ENCODE measurements at regions not wholly inside any gene's neighbourhood (a gene's known extent, or its start where the extent isn't known, plus 50 kb on each side); places are given as distances from the start of the nearest gene placed in this dataset.

GRCh38 chr3:5545719-5546118, 358.2 kb downstream of the EDEM1 start:
- H3K36me3 ChIP-seq, result no peaks in the 10 kb centered on the region
- no peak overlapping the region for H3K27ac ChIP-seq
- peaks cover 0 to 48% of the 10 kb centered on the region in 2 donors for H3K9me3 ChIP-seq
- H3K4me1 ChIP-seq, result no peaks in the 10 kb centered on the region
- no peaks in the 10 kb centered on the region for H3K27me3 ChIP-seq
- DNase-seq (no peak), ATAC-seq (no peak)
- no peak overlapping the region for H3K4me3 ChIP-seq
- no peak for TF ChIP-seq CTCF (IDR thresholded peaks at IDR 0.05)
- intact Hi-C loops (cut with DNase I), result no loop called here

GRCh38 chr3:5553203-5553602, 365.7 kb downstream of the EDEM1 start:
- no peaks in the 10 kb centered on the region for H3K27me3 ChIP-seq
- no peaks in the 10 kb centered on the region for H3K36me3 ChIP-seq
- no peak overlapping the region for H3K4me3 ChIP-seq
- no peak for ATAC-seq
- intact Hi-C loops (cut with DNase I), result no loop called here
- DNase-seq, result no peak
- no peaks in the 10 kb centered on the region for H3K4me1 ChIP-seq
- TF ChIP-seq CTCF (IDR thresholded peaks at IDR 0.05), result no peak
- H3K27ac ChIP-seq, result no peak overlapping the region
- peaks cover 0 to 6% of the 10 kb centered on the region in 2 donors for H3K9me3 ChIP-seq

- no peak overlapping the region for H3K4me3 ChIP-seq
- H3K9me3 ChIP-seq, result peaks cover 0 to 2% of the 10 kb centered on the region in 2 donors
- no peak overlapping the region for H3K27ac ChIP-seq
- no peaks in the 10 kb centered on the region for H3K4me1 ChIP-seq
- no peaks in the 10 kb centered on the region for H3K27me3 ChIP-seq
- no peaks in the 10 kb centered on the region for H3K36me3 ChIP-seq
- no peak for TF ChIP-seq CTCF (IDR thresholded peaks at IDR 0.05)
- DNase-seq, result no peak
- ATAC-seq, result no peak
- intact Hi-C loops (cut with DNase I), result no loop called here
Measured at GRCh38 chr3:5554245-5554747, 366.8 kb downstream of the EDEM1 start.

DNA sequence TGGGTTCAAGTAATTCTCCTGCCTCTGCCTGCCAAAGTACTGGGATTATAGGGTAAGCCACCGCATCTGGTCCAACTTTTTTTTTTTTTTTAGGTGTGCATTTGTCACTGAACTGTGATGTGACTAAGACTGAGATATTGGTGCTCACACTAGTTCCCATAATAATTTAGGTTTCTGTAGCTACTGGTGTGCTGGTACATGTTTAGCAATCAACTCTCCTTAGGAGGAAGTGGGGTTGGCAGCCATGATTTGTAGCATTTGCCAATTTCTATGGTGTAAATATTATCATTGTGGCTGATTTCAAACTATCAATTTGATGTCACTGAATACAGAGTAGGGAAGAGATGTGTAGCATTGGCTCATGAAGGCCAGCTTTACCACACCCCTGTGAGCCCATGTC, 372.7 kb downstream of the EDEM1 start:
- ATAC-seq (no peak), DNase-seq (no peak)
- H3K4me1 ChIP-seq, result no peaks in the 10 kb centered on the region
- TF ChIP-seq CTCF (IDR thresholded peaks at IDR 0.05), result no peak
- no peak overlapping the region for H3K4me3 ChIP-seq
- H3K9me3 ChIP-seq, result no peaks in the 10 kb centered on the region
- H3K36me3 ChIP-seq, result no peaks in the 10 kb centered on the region
- intact Hi-C loops (cut with DNase I), result no loop called here
- H3K27me3 ChIP-seq, result no peaks in the 10 kb centered on the region
- H3K27ac ChIP-seq, result no peak overlapping the region

GRCh38 chr3:5563537-5564277, 376.2 kb downstream of the EDEM1 start:
- H3K27me3 ChIP-seq, result no peaks in the 10 kb centered on the region
- no peak for DNase-seq
- H3K9me3 ChIP-seq, result peaks cover 0 to 7% of the 10 kb centered on the region in 2 donors
- no peak overlapping the region for H3K4me3 ChIP-seq
- H3K27ac ChIP-seq, result no peak overlapping the region
- no peak for ATAC-seq
- H3K36me3 ChIP-seq, result no peaks in the 10 kb centered on the region
- intact Hi-C loops (cut with DNase I), result no loop called here
- no peak for TF ChIP-seq CTCF (IDR thresholded peaks at IDR 0.05)
- H3K4me1 ChIP-seq, result no peaks in the 10 kb centered on the region
